ENCODE measurements at regions not wholly inside any gene's neighbourhood (a gene's known extent, or its start where the extent isn't known, plus 50 kb on each side); places are given as distances from the start of the nearest gene placed in this dataset.

DNA sequence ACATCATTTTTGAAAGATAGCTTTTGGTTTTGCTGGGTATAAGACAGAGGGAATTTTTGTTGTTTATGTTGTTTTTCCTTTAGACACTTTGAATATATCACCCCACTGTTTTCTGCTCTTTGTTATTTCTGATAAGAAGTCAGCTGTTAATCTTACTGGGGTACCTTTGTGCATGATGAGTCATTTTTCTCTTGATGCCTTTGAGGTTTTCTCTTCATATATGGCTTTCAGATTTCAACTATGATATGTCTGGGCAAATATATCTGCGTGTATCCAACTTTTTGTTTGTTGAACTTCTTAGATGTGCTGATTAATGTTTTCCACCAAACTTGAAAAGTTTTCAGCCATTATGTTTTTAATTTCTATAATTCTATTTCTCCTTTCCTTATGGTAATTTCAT, 208.6 kb upstream of the TMEM72 start:
- Histone ChIP-seq H2AFZ (replicated peaks) (no peak overlapping the region), H3K27me3 (no peaks in the 10 kb centered on the region), H3F3A (ENCODE audit: low read depth) (no peaks in the 10 kb centered on the region), H3K36me3 (no peaks in the 10 kb centered on the region), H3K4me2 (no peak overlapping the region), H3K9ac (no peak overlapping the region), H4K20me1 (ENCODE audit: low read depth) (no peaks in the 10 kb centered on the region), H3K4me3 (no peak overlapping the region), H3K79me2 (ENCODE audit: low read depth) (no peaks in the 10 kb centered on the region), H3K27ac (no peak overlapping the region), H3K4me1 (no peaks in the 10 kb centered on the region), H3K9me3 (ENCODE audit: low read depth) (peaks cover 3% of the 10 kb centered on the region)
- no peak overlapping the region for H3K27ac Mint-ChIP-seq
- no peak for DNase-seq (ENCODE audit: low spot score)
- TF ChIP-seq, protein P1, sequence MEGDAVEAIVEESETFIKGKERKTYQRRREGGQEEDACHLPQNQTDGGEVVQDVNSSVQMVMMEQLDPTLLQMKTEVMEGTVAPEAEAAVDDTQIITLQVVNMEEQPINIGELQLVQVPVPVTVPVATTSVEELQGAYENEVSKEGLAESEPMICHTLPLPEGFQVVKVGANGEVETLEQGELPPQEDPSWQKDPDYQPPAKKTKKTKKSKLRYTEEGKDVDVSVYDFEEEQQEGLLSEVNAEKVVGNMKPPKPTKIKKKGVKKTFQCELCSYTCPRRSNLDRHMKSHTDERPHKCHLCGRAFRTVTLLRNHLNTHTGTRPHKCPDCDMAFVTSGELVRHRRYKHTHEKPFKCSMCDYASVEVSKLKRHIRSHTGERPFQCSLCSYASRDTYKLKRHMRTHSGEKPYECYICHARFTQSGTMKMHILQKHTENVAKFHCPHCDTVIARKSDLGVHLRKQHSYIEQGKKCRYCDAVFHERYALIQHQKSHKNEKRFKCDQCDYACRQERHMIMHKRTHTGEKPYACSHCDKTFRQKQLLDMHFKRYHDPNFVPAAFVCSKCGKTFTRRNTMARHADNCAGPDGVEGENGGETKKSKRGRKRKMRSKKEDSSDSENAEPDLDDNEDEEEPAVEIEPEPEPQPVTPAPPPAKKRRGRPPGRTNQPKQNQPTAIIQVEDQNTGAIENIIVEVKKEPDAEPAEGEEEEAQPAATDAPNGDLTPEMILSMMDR (IDR thresholded peaks at IDR 0.05): no peak
- TF ChIP-seq EZH2phosphoT487 (IDR thresholded peaks at IDR 0.05) (no peak), EZH2 (IDR thresholded peaks at IDR 0.05) (no peak)
- H3K4me1 Mint-ChIP-seq: no peaks in the 10 kb centered on the region
- peaks cover 7% of the 10 kb centered on the region for H3K9me3 Mint-ChIP-seq
- H3K4me3 Mint-ChIP-seq: no peak overlapping the region
- H3K36me3 Mint-ChIP-seq: no peaks in the 10 kb centered on the region
- H3K27me3 Mint-ChIP-seq (ENCODE audit: insufficient read depth, low read depth): no peaks in the 10 kb centered on the region

GRCh38 chr10:44703241-44704155, 207.6 kb upstream of the TMEM72 start:
- no peaks in the 10 kb centered on the region for H4K20me1 ChIP-seq (ENCODE audit: low read depth)
- H3K9ac ChIP-seq: no peak overlapping the region
- H3K9me3 ChIP-seq (ENCODE audit: low read depth): peaks cover 3% of the 10 kb centered on the region
- no peak overlapping the region for H3K27ac ChIP-seq
- TF ChIP-seq, protein P1 (IDR thresholded peaks at IDR 0.05): no peak
- TF ChIP-seq EZH2phosphoT487 (IDR thresholded peaks at IDR 0.05) (no peak), EZH2 (IDR thresholded peaks at IDR 0.05) (no peak)
- no peaks in the 10 kb centered on the region for H3K27me3 ChIP-seq
- peaks cover 7% of the 10 kb centered on the region for H3K9me3 Mint-ChIP-seq
- no peak overlapping the region for H3K4me3 Mint-ChIP-seq
- no peak overlapping the region for H2AFZ ChIP-seq (replicated peaks)
- H3K79me2 ChIP-seq (ENCODE audit: low read depth): no peaks in the 10 kb centered on the region
- H3K27me3 Mint-ChIP-seq (ENCODE audit: insufficient read depth, low read depth): no peaks in the 10 kb centered on the region
- no peaks in the 10 kb centered on the region for H3F3A ChIP-seq (ENCODE audit: low read depth)
- H3K36me3 ChIP-seq: no peaks in the 10 kb centered on the region
- no peaks in the 10 kb centered on the region for H3K4me1 Mint-ChIP-seq
- no peak overlapping the region for H3K27ac Mint-ChIP-seq
- H3K36me3 Mint-ChIP-seq: no peaks in the 10 kb centered on the region
- H3K4me2 ChIP-seq: no peak overlapping the region
- H3K4me3 ChIP-seq: no peak overlapping the region
- DNase-seq (ENCODE audit: low spot score): no peak
- H3K4me1 ChIP-seq: no peaks in the 10 kb centered on the region

- no peak for DNase-seq (ENCODE audit: low spot score)
- Histone ChIP-seq H3K9ac (no peak overlapping the region), H3K79me2 (ENCODE audit: low read depth) (no peaks in the 10 kb centered on the region), H3K27ac (no peak overlapping the region), H4K20me1 (ENCODE audit: low read depth) (no peaks in the 10 kb centered on the region), H3K4me1 (no peaks in the 10 kb centered on the region), H3K4me2 (no peak overlapping the region), H3K36me3 (no peaks in the 10 kb centered on the region), H3K27me3 (no peaks in the 10 kb centered on the region), H3F3A (ENCODE audit: low read depth) (no peaks in the 10 kb centered on the region), H3K4me3 (no peak overlapping the region), H3K9me3 (ENCODE audit: low read depth) (peaks cover 3% of the 10 kb centered on the region), H2AFZ (replicated peaks) (no peak overlapping the region)
- Mint-ChIP-seq H3K4me3 (no peak overlapping the region), H3K27ac (no peak overlapping the region), H3K9me3 (peaks cover 7% of the 10 kb centered on the region), H3K36me3 (no peaks in the 10 kb centered on the region), H3K27me3 (ENCODE audit: insufficient read depth, low read depth) (peaks cover 2% of the 10 kb centered on the region), H3K4me1 (no peaks in the 10 kb centered on the region)
- TF ChIP-seq, protein P1 (IDR thresholded peaks at IDR 0.05): no peak
- TF ChIP-seq EZH2 (IDR thresholded peaks at IDR 0.05) (no peak), EZH2phosphoT487 (IDR thresholded peaks at IDR 0.05) (no peak)
Measured at GRCh38 chr10:44704616-44705015, 206.5 kb upstream of the TMEM72 start.
